GM19099 (cell line): ENCODE measurements at regions not wholly inside any gene's neighbourhood (a gene's known extent, or its start where the extent isn't known, plus 50 kb on each side); places are given as distances from the start of the nearest gene placed in this dataset.

Experiments used
- POLR2A ChIP-seq: IDR thresholded peaks from 3 replicates; pipeline ENCODE4 v1.6.1; 2011; ENCODE audit warnings: low read depth; ENCODE audit not compliant: insufficient read length; ENCODE audit errors: extremely low read depth

DNA sequence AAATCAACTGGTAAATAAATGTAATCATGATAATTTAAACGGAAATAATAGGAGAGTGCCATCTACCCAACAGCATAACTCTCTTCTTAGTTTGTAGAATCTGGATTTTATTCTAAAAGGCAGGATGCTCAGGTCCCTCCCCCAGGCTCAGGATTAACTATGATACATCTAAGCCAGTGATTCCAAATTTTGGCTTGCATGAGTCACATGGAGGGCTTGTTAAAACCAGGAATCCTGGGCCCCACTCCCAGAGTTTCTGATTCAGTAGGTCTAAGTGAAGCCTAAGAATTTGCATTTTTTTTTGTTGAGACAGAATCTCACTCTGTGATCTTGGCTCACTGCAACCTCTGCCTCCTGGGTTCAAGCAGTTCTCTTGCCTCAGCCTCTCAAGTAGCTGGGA is 62.3 kb upstream of the ZFR start:
- no peak for TF ChIP-seq POLR2A

DNA sequence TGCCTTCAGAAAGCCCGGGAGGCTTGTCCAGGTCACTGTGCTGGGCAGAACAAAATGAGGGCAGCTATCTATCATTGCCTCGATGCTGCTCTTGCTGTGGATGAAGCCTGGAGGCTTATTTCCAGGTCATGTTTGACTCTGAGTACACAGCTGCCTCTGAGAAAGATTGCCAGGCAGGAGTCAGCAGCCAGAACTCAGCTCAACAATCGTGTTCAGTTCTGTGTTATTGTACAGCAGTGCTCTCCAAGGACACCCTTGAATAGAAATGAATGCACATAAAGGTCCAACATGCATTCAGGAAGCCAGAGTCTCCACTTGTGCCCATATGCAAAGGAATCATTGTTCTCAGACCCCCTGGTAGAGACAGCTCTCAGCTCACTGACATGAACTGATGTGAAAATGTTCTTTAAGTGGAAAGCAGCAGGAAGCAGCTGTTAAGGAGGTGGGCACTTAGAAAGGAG is 61.7 kb upstream of the ZFR start:
- no peak for TF ChIP-seq POLR2A

DNA sequence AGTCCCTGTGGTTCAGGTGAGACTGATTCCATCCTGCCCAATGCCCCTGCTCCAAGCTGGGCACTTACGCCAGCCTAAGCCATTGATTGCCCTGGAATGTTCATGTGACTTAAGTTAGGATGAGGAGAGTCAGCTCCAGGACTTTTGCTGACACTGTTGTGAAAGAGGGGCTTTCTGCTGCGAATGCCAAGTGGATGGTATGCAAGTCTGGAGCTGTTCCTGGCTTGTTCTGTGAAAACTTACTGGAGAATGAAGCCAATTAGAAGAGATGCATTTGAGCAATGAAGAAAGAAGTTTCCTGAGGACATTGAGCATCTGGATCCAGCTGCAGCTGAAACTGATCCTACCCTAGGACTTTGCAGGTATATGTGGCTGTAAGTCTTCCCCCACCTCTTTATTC is 61.2 kb upstream of the ZFR start:
- TF ChIP-seq POLR2A, result no peak

DNA sequence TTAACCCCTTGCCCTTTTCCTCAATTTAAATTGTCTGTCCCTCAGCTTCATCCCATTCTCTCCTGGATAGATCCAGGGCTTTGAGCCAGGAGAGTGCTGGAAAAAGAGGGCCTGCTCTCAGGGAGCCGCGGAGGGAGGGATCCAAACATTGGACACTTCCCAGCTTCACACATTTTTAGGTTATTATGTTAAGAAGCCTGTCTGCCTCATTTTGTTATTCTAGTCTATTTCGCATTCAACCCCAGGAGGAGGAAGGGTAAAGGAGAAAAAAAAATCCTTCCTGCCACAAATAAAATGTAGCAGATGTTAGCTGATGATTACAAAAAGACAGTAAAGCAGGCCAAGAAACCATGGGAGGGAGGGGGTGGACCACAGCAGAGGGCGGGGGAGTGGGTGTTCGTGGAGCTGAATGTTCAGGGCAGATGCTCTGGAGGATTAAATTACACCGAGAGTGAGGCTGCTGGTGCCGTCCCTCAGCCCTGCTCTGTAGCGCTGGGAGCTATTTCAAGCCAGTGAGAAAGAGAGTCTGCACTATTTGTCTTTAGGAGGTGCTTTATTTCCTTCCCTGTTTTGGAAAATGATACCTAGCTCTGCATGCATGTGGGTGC is 60.6 kb upstream of the ZFR start:
- no peak for TF ChIP-seq POLR2A

DNA sequence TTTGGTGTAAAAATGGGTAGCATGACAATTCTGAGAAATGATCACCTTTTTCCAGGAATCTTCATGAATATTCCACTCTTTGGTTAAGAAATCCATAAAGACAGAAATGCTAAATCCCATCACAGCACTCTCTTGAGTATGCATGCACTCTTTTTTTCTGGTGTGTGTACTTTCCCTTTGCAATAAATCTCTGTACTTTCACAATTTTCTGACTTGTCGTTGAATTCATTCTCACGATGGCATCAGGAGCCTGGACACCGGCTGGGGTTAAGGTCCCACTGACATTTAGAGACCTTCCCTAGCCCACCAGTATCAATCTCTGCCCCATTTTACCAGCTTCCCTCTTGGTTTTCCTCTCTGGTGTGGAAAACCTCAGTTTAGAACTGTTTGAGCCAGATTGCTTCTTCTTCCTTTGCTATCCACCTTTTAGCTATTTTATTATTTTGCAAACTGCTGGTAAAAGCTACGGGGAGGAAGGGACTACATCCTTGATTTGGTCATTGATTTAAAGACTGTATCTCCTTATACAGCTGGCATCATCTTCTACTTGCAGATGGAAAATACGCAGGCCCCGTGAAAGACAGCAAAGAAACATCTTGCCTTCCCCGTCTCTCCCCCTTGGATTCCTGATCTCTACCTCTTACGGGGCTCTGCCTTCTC is 59.9 kb upstream of the ZFR start:
- TF ChIP-seq POLR2A, result no peak

DNA sequence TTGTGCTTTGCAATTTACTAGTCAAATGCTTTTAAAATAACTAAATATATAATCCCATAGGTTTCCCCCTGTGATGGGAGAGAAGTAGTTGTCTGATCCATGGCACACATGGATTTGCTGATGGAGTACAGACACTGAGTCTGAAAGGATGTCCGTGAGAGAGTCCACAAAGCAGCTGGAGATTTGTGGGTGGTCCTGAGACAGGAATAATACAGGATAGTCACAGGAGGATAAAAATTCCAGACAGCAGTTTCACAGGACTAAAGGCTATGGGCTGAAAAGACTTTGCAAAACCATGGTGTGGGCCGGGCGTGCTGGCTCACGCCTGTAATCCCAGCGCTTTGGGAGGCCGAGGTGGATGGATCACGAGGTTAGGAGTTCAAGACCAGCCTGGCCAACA is 58.7 kb upstream of the ZFR start:
- TF ChIP-seq POLR2A, result no peak

DNA sequence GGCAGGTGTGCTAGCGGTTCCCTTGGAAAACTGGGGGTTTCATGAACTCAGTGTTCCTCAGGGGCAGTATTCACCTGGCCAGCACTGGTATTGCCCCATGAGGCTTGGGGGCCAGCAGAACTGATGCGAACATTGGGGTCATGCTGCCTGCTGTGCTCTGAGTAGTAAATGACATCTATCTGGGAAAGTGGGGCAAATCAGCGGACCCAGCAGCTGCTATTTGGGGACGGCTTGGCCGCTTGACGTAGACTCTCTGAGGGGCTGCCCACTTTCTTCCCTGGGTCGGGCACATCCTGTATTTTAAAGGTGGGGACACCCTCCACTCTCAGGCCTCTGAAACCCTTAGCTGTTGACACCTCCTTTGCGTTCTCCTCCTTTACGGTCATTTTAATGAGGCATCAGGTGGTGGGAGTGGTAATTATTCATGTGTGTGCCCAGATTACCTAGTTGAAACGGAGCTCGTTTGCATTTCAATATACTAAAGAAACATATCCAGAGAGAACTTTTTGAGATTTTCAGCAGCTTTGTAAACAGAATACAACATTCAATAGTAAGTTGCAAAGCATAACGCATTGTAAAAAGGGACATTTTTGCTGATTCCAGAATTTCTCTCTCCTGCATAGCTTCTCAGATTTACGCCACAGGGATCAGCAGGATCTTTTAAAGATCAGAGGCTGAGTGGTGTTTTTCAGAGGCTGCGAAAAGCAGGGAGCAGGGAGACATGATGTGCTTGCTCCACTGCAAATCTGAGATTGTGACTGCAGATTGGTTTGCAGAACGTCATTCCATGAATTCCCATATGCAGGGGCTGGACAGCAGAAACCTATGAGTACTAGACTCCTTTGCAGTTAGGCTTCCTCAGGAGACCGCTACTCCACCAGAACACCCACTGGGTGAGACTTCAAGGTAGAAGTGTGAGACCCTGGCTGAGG is 56.8 kb upstream of the ZFR start:
- TF ChIP-seq POLR2A, result no peak

DNA sequence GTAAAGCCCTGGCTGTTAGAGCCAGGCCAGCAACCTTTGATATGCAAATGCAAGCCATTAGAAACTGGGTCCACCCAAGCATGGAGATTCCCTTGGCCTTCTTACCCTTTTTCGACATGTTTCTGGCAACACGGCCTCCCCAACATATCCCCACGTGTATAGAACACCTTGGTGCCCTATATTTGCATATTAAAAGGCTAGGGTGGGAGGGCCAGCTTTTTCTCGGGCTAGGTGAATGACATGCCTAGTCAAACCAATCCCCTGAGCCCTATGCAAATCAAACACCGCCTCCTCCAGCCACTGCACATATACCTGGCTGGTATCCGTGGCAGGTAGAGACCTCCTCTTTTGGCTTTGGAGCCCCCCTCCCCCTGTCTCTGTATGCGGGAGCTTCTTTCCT is 55.6 kb upstream of the ZFR start:
- TF ChIP-seq POLR2A, result no peak

DNA sequence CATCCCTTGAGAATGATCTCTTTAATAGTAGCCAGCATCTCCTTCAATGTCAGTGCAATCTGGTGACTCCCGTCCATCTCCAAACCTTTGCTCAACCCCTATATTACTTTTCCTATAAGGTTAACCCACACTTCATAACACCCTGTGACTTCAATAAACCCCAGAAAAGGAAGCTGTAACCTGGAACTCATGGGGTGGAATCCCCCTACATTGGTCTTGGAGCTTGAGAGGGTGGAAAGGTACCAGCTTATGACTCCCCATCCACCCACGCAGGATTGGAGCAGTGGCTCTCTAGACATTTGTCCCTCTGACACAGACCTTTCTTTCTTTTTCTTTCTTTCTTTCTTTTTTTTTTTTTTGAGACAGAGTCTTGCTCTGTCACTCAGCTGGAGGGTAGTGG is 54.7 kb upstream of the ZFR start:
- TF ChIP-seq POLR2A, result no peak

DNA sequence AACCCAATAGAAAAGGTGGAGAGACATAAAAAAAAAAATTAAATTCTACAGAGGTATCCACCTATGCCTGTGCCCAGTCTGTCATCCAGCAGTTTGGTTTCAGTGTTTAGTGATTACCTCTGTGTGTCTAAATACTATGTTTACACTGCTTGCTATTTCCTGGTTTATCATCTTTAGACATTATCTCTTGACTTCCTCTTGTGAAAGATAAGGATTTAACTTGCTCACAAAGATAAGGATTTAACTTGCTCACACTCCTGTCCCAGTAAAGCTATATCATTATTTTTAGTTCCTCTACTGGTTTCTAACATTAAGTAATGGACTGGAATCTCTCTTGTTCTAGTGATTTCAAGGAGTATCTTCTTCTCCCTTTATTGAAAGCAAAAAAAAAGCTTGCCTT is 53.9 kb upstream of the ZFR start:
- TF ChIP-seq POLR2A, result no peak

DNA sequence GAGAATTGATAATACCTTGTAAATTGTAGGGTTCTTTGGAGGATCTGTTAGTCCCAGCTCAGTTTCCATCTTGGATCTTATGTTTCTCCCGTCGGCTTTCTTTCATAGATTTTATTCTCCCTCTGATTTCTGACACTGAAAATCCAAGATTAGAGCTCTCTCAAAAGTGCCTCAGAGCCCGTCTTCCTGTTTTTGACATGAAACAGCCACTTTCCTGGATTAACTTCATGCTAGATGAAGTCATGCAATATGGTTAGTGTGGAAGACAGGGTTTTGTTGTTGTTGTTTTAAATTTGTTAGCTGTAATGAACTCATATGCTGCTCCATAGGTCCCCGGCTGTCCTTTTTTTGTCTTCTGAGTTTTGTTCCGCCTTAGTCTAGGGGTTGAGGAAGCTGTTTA is 51.6 kb upstream of the ZFR start:
- TF ChIP-seq POLR2A, result no peak

DNA sequence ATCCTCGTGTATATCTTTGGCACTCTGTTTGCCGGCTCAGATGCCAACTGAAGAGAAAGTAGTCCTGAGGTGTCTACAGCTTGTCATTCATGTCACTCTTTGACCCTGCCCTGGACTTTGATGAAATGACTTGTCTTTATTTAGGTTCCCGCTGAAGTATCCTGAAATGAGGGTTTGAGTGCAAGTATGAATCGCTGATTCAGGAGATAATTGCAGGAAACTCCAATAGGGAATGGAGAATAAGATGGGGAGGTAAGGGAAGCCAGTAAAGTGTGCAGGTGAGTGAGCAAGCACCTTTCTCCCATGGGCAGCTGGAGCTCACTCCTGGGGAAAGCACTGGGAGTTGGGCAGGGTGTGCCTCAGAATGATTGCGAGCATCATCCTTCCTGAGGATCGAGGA is 50.3 kb upstream of the ZFR start:
- TF ChIP-seq POLR2A, result no peak
